HuH-7 (cell line): ENCODE measurements at regions not wholly inside any gene's neighbourhood (a gene's known extent, or its start where the extent isn't known, plus 50 kb on each side); places are given as distances from the start of the nearest gene placed in this dataset.
"Not testable (repeated sequence)": the region's sequence is repeated elsewhere in the genome, so short reads cannot be mapped to it uniquely, and the experiment has no call there.

Experiments
- DNase-seq: peaks from one replicate; pipeline ENCODE4 v3.0.0; 2011; ENCODE audit warnings: low spot score

DNA sequence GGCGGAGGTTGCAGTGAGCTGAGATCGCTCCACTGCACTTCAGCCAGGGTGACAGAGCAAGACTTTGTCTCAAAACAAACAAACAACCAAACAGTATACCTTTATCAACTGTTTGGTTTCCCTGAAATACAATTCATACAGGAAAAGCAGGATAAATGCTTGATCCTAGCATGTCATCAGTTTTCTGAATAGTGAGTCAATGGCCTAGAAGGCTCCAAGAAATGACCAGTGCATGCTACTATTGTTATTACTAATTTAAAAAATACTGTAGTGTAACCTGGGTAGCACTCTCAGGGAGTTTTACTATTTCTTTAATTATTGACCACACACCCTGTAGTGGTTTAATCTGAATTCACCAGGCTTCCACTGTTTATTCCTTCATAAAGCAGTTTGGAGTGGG is 101.0 kb upstream of the PTPN3 start:
- DNase-seq: no peak

- DNase-seq: no peak
Measured at GRCh38 chr9:109599711-109600110, 101.6 kb upstream of the PTPN3 start.

- no peak for DNase-seq
Measured at GRCh38 chr9:109600142-109600541, 102.0 kb upstream of the PTPN3 start.

GRCh38 chr9:109601181-109601580 is 103.1 kb upstream of the PTPN3 start:
- no peak for DNase-seq

GRCh38 chr9:109602987-109603386 is 104.9 kb upstream of the PTPN3 start:
- no peak for DNase-seq

DNA sequence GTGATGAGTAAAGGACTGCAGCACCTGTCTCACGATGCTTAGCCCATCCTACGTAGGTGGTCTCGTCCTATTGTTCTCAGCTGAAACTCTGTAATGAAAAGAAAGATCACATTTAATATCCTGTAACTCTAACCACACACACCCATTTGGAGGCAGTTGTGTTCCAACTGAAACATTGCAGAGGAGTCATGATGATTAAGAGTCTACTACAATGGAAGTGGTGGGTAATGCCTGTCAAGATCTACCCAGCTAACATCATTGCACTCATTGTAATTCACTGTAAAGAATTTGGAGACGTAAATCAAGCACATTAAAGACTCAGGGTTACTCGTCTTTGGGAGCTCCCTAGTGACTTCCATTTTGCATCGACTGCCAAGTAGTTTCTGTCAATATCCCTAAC is 106.0 kb upstream of the PTPN3 start:
- DNase-seq: no peak

DNA sequence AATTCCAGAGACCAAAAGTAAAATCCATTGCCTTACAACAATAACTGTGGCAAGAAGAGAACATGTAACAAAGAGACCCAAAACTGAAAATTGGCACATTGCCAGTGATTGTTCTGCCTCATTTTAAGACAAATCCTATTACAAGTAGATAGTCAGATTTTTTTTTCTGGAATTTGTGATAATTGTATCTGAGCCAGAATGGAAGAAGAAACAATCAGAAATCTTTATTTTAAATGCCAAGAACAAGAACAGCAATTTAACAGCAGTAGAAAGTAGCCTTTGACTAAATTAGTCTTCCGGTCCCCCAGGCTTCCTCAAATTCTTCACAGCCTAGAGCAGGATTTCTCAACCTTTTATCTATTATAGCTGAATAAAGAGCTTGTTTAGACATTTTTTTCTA is 106.7 kb upstream of the PTPN3 start:
- DNase-seq: no peak

GRCh38 chr9:109609060-109609459 is 111.0 kb upstream of the PTPN3 start:
- DNase-seq: no peak

GRCh38 chr9:109616571-109617120 is 118.5 kb upstream of the PTPN3 start:
- DNase-seq: no peak

GRCh38 chr9:109619310-109619709 is 121.2 kb upstream of the PTPN3 start:
- no peak for DNase-seq

GRCh38 chr9:109624143-109624542 is 126.0 kb upstream of the PTPN3 start:
- no peak for DNase-seq

DNA sequence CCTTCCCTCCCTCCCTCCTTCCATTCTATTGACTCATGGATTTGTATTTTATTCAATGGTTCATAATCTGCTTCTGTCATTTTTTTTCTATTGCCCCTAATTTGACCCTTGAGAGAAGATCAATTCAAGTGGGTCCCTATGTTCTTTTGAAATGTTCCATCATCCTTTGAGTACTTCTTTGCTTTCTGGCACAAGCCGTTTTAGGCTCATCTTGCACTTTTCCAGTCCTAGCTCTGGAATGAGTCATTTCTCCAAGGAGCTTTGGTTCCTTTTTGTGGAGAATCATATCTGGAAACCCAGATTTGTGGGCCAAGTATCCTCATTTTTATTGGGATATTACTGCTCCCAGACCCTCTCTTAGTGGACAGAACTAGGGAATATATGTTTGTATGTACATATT is 126.8 kb upstream of the PTPN3 start:
- no peak for DNase-seq

GRCh38 chr9:109627042-109627441 is 128.9 kb upstream of the PTPN3 start:
- DNase-seq: no peak

DNA sequence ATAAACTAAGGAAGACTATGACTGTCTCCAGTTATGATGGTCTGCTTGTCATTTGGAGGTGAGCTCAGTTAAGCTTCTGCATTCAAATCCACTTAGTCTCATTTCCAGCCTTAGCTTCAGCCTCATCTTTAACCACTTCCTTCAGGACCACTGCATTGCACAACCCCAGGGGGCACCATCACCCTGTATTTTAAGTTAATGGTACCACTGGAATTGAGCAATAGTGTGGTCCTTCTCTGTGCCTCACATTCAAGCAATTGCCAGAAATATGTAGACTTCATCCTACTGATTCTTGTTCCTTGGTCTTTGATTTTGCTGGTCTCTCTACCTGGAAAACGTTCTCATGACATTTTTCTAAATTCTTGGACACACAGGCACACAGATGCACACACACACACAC is 131.5 kb upstream of the PTPN3 start:
- no peak for DNase-seq

DNA sequence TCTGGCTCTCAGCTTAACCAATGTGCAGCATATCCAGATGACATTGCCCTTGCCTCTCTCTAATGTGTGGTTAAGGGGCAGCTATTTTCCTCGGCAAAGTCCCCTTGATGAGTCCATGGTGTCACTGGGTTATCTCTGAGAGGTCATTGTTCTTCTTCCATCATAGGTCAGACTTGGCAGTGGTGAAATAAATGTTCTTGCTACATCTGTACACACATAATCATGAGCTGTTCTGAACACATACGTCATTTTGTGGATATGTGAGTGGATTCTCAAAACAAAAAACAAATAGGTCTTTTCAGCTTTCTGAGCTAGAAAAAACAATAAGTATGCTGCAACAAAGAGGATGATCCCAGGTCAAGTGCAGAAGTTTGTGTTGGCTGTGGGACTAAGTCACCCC is 134.7 kb upstream of the PTPN3 start:
- DNase-seq: no peak

DNA sequence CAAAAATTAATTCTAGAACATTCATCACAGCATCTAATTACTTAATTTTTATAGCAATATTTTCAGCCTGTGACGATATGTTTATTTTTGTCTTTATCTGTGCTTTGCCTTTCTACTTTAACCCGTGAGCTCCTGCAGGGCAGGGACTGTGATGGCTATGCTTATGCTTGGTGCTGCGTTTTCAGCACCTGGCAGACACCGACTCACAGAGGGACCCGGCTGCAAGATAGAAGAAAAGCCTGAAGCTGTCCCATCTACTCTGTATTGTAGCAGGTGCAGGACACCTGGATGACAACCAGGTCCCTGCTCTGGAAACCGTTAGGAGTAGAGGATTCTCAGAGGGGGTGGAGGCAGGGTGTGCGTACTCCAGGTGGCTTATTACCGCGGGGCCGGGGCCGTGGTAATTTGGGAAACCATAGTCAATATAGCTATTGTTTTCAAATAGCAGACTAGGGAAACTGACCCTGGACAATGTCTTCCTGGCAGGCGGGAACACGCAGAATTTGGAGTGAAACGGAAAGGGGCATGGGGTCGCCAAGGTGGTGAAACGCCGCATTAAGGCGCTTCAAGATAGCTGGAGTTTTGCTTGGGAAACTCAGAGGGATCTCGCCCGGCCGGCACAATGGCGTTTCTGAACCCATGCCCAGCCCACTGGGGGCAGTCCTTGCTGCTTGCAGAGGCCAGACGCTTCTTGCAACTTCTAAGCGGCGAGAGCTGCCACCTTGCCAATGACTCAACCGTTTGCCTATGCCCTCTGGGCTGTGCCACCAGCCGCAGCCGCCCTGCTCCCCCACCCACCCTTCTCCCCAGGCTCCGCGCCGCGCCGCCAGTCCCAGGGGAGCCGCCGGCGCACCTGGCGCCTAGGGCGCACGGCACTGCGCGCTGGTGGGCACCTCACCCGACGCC is 140.1 kb upstream of the PALM2AKAP2 start:
- DNase-seq: no peak

- no peak for DNase-seq
Measured at GRCh38 chr9:109640580-109641371, 139.2 kb upstream of the PALM2AKAP2 start.

- no peak for DNase-seq
Measured at GRCh38 chr9:109641372-109641659, 138.7 kb upstream of the PALM2AKAP2 start.

DNA sequence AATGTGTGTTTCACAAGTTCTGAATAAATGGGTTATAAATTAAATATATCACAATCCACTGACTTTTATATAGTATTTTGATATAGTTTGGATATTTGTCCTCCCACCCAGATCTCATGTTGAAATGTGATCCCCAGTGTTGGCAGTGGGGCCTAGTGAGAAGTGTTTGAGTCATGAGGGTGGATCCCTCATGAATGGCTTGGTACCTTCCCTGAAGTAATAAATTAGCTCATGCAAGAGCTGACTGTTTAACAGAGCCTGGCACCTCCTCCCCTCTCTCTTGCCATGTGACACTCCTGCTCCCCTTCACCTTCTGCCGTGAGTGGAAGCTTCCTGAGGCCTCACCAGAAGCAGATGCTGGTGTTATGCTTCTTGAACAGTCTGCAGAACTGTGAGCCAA is 127.9 kb upstream of the PALM2AKAP2 start:
- DNase-seq: no peak

GRCh38 chr9:109652971-109653370 is 127.0 kb upstream of the PALM2AKAP2 start:
- peak; percentile 34 for DNase-seq

GRCh38 chr9:109653470-109653869 is 126.5 kb upstream of the PALM2AKAP2 start:
- DNase-seq: no peak

- not testable (repeated sequence) for DNase-seq
Measured at GRCh38 chr9:109663978-109664377, 116.0 kb upstream of the PALM2AKAP2 start.

- not testable (repeated sequence) for DNase-seq
Measured at GRCh38 chr9:109665736-109666135, 114.3 kb upstream of the PALM2AKAP2 start.
